ENCODE measurements at regions not wholly inside any gene's neighbourhood (a gene's known extent, or its start where the extent isn't known, plus 50 kb on each side); places are given as distances from the start of the nearest gene placed in this dataset.

GRCh38 chr3:66719796-66720356, 219.1 kb upstream of the LRIG1 start:
- no peak for DNase-seq
- Histone ChIP-seq H3K4me2 (replicated peaks; ENCODE audit: low read depth, low read length, poor library complexity, severe bottlenecking) (no peak overlapping the region), H3K4me1 (ENCODE audit: control insufficient read depth in 2 of 2, insufficient read depth in 2 of 2, low read length in 2 of 2) (no peaks in the 10 kb centered on the region), H3K9me3 (ENCODE audit: control extremely low read depth in 1 of 3, control insufficient read depth in 2 of 3, insufficient read depth in 1 of 3, low read length in 2 of 3) (peaks cover 0 to 1% (median 0%) of the 10 kb centered on the region in 3 donors), H4K20me1 (ENCODE audit: control insufficient read depth, insufficient read depth, low read length, poor library complexity, severe bottlenecking) (no peaks in the 10 kb centered on the region), H2AFZ (ENCODE audit: insufficient read depth, low read depth, low read length, poor library complexity, severe bottlenecking) (no peak overlapping the region), H3K27me3 (replicated peaks in 1 of 4; ENCODE audit: control extremely low read depth in 1 of 4, control insufficient read depth in 3 of 4, insufficient read depth in 4 of 4, low read length in 3 of 4) (peaks cover 0 to 4% (median 2%) of the 10 kb centered on the region in 4 experiments), H3K9ac (ENCODE audit: low read length) (no peak overlapping the region), H3K36me3 (replicated peaks in 1 of 2; ENCODE audit: control extremely low read depth in 1 of 2, control insufficient read depth in 1 of 2, extremely low read depth in 1 of 2, insufficient read depth in 2 of 2, low read length in 1 of 2) (no peaks in the 10 kb centered on the region), H3K4me3 (ENCODE audit: control extremely low read depth in 1 of 5, extremely low read depth in 1 of 5, insufficient read depth in 1 of 5, low read depth in 2 of 5, low read length in 4 of 5) (no peak overlapping the region), H3K27ac (ENCODE audit: low read length in 2 of 2) (no peak overlapping the region), H3K79me2 (ENCODE audit: control insufficient read depth, insufficient read depth, low read length) (no peaks in the 10 kb centered on the region)
- Mint-ChIP-seq H3K9me3 (ENCODE audit: insufficient read depth) (no peaks in the 10 kb centered on the region), H3K4me3 (no peak overlapping the region), H3K4me1 (no peaks in the 10 kb centered on the region), H3K27me3 (peaks cover 16% of the 10 kb centered on the region), H3K27ac (no peak overlapping the region)
- intact Hi-C loops (cut with micrococcal nuclease): no loop called here
- ChIA-PET POLR2A (no interaction called here), CTCF (no interaction called here)
- WGBS (ENCODE audit: insufficient coverage): 100% methylated on average over 5 of the region's 6 CpGs
- TF ChIP-seq EZH2 (IDR thresholded peaks at IDR 0.05; ENCODE audit: borderline replicate concordance, insufficient read depth, low read depth, low read length, poor library complexity, severe bottlenecking) (no peak), CTCF (IDR thresholded peaks at IDR 0.05) (no peak)
- ATAC-seq (ENCODE audit: low read depth): no peak

- H3K27ac Mint-ChIP-seq: no peak overlapping the region
- no peak overlapping the region for H3K9ac ChIP-seq (ENCODE audit: low read length)
- 82% methylated on average over 1 of the region's 4 CpGs for WGBS (ENCODE audit: insufficient coverage)
- H3K4me3 Mint-ChIP-seq: no peak overlapping the region
- H3K27me3 ChIP-seq (replicated peaks in 1 of 4; ENCODE audit: control extremely low read depth in 1 of 4, control insufficient read depth in 3 of 4, insufficient read depth in 4 of 4, low read length in 3 of 4): peaks cover 0 to 4% (median 2%) of the 10 kb centered on the region in 4 experiments
- ATAC-seq (ENCODE audit: low read depth) (no peak), DNase-seq (no peak)
- no peak for TF ChIP-seq EZH2 (IDR thresholded peaks at IDR 0.05; ENCODE audit: borderline replicate concordance, insufficient read depth, low read depth, low read length, poor library complexity, severe bottlenecking)
- CTCF ChIA-PET: no interaction called here
- H4K20me1 ChIP-seq (ENCODE audit: control insufficient read depth, insufficient read depth, low read length, poor library complexity, severe bottlenecking): no peaks in the 10 kb centered on the region
- no peak overlapping the region for H3K4me3 ChIP-seq (ENCODE audit: control extremely low read depth in 1 of 5, extremely low read depth in 1 of 5, insufficient read depth in 1 of 5, low read depth in 2 of 5, low read length in 4 of 5)
- H2AFZ ChIP-seq (ENCODE audit: insufficient read depth, low read depth, low read length, poor library complexity, severe bottlenecking): no peak overlapping the region
- H3K9me3 ChIP-seq (ENCODE audit: control extremely low read depth in 1 of 3, control insufficient read depth in 2 of 3, insufficient read depth in 1 of 3, low read length in 2 of 3): peaks cover 0 to 1% (median 0%) of the 10 kb centered on the region in 3 donors
- no peaks in the 10 kb centered on the region for H3K9me3 Mint-ChIP-seq (ENCODE audit: insufficient read depth)
- H3K4me1 ChIP-seq (ENCODE audit: control insufficient read depth in 2 of 2, insufficient read depth in 2 of 2, low read length in 2 of 2): no peaks in the 10 kb centered on the region
- no peak overlapping the region for H3K4me2 ChIP-seq (replicated peaks; ENCODE audit: low read depth, low read length, poor library complexity, severe bottlenecking)
- H3K79me2 ChIP-seq (ENCODE audit: control insufficient read depth, insufficient read depth, low read length): no peaks in the 10 kb centered on the region
- POLR2A ChIA-PET: no interaction called here
- H3K27me3 Mint-ChIP-seq: peaks cover 16% of the 10 kb centered on the region
- H3K4me1 Mint-ChIP-seq: no peaks in the 10 kb centered on the region
- intact Hi-C loops (cut with micrococcal nuclease): no loop called here
- H3K27ac ChIP-seq (ENCODE audit: low read length in 2 of 2): no peak overlapping the region
- H3K36me3 ChIP-seq (replicated peaks in 1 of 2; ENCODE audit: control extremely low read depth in 1 of 2, control insufficient read depth in 1 of 2, extremely low read depth in 1 of 2, insufficient read depth in 2 of 2, low read length in 1 of 2): no peaks in the 10 kb centered on the region
These were observed 219.7 kb upstream of the LRIG1 start for GRCh38 chr3:66720508-66720907.

All from B cell (primary cell).